DND-41 (cell line): ENCODE measurements at regions not wholly inside any gene's neighbourhood (a gene's known extent, or its start where the extent isn't known, plus 50 kb on each side); places are given as distances from the start of the nearest gene placed in this dataset.

Experiments used
- EZH2 ChIP-seq: IDR thresholded peaks from 3 replicates; pipeline ENCODE4 v1.6.1; 2012; ENCODE audit warnings: borderline replicate concordance, low read depth, mild to moderate bottlenecking, moderate library complexity, low read length, inconsistent platforms; ENCODE audit not compliant: severe bottlenecking
- TF ChIP-seq, protein P1 (sequence below): IDR thresholded peaks from 2 replicates; pipeline ENCODE4 v1.5.1; 2012; ENCODE audit warnings: borderline replicate concordance, low read length, moderate library complexity, mild to moderate bottlenecking; ENCODE audit not compliant: poor library complexity, severe bottlenecking; ENCODE audit errors: extremely low read depth

DNA sequence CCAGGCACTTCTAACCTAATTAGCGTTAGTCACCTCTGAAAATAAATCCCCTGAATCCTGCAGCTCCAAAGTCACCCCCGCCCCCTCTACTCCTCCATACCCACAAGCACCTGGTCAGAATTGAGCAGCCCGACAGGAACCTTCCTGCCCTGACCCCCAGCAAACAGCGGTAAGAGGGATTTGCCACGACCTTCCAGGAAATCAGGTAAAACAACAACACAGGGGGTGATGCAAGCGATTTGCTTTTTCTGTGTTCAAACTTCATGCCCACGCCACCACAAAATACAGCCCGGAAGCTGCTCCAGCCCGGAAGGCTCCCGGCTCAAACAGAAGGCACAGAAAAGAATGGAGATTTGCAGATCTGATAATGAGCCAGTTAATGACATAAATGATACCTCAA, 367.1 kb downstream of the GPD2 start:
- TF ChIP-seq, protein P1, sequence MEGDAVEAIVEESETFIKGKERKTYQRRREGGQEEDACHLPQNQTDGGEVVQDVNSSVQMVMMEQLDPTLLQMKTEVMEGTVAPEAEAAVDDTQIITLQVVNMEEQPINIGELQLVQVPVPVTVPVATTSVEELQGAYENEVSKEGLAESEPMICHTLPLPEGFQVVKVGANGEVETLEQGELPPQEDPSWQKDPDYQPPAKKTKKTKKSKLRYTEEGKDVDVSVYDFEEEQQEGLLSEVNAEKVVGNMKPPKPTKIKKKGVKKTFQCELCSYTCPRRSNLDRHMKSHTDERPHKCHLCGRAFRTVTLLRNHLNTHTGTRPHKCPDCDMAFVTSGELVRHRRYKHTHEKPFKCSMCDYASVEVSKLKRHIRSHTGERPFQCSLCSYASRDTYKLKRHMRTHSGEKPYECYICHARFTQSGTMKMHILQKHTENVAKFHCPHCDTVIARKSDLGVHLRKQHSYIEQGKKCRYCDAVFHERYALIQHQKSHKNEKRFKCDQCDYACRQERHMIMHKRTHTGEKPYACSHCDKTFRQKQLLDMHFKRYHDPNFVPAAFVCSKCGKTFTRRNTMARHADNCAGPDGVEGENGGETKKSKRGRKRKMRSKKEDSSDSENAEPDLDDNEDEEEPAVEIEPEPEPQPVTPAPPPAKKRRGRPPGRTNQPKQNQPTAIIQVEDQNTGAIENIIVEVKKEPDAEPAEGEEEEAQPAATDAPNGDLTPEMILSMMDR = no peak
- no peak for TF ChIP-seq EZH2
